Fibroblast of lung (primary cell): ENCODE measurements at regions not wholly inside any gene's neighbourhood (a gene's known extent, or its start where the extent isn't known, plus 50 kb on each side); places are given as distances from the start of the nearest gene placed in this dataset.

Source experiments
- EZH2 ChIP-seq: IDR thresholded peaks from 2 replicates; pipeline ENCODE4 v1.5.1; 2012; ENCODE audit warnings: low read length, control low read depth, mild to moderate bottlenecking; ENCODE audit errors: missing control alignments
- TF ChIP-seq, protein P1 (sequence below), 2 donors: IDR thresholded peaks in 1 of 2; conservative IDR thresholded peaks in 1 of 2; 1 replicate in 1 of 2; 2 replicates in 1 of 2; pipeline ENCODE4 v1.5.1; 2011 to 2012; ENCODE audit warnings: low read length in 2 of 2, control low read depth in 1 of 2, inconsistent platforms in 1 of 2, low read depth in 1 of 2, mild to moderate bottlenecking in 1 of 2

DNA sequence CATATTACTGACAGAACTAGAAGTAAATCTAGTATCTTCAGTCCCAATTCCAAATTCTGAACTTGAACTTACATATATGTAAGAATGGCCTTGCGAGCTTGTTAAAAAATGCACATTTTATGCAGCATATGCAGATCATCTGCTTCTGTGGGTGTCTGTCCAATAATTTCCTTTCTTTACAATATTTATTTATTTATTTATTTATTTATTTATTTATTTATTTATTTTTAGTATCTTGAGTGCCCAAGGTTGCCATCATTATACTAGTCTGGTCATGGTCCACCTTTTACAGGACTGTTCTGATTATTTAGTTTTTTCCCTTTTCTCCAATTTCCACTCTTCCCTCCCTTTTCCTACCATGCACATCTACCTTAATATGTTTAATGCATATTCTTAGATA lies 528.4 kb downstream of the COL12A1 start:
- TF ChIP-seq, protein P1, sequence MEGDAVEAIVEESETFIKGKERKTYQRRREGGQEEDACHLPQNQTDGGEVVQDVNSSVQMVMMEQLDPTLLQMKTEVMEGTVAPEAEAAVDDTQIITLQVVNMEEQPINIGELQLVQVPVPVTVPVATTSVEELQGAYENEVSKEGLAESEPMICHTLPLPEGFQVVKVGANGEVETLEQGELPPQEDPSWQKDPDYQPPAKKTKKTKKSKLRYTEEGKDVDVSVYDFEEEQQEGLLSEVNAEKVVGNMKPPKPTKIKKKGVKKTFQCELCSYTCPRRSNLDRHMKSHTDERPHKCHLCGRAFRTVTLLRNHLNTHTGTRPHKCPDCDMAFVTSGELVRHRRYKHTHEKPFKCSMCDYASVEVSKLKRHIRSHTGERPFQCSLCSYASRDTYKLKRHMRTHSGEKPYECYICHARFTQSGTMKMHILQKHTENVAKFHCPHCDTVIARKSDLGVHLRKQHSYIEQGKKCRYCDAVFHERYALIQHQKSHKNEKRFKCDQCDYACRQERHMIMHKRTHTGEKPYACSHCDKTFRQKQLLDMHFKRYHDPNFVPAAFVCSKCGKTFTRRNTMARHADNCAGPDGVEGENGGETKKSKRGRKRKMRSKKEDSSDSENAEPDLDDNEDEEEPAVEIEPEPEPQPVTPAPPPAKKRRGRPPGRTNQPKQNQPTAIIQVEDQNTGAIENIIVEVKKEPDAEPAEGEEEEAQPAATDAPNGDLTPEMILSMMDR (conservative IDR thresholded peaks at IDR 0.05 in 1 of 2, IDR thresholded peaks at IDR 0.05 in 1 of 2; ENCODE audit: low read depth in 1 of 2, low read length in 2 of 2), result no peak
- TF ChIP-seq EZH2, result no peak
